IMR-90 (cell line): ENCODE measurements at regions not wholly inside any gene's neighbourhood (a gene's known extent, or its start where the extent isn't known, plus 50 kb on each side); places are given as distances from the start of the nearest gene placed in this dataset.

Experiments used
- ATAC-seq: fragments of 200-7000 bp; cut with Tn5 transposase; 2 replicates; pipeline ENCODE4 v1.9.1; 2020; ENCODE audit warnings: low read depth, mild to moderate bottlenecking, moderate library complexity
- BruUV-seq: library from RNA; stranded (reverse); fragments of 400-500 nt; replicated peaks from 2 replicates; lab custom pipeline; 2021; lab: Mats Ljungman, UMichigan
- CTCF ChIA-PET: fragments of 300-600 bp; formaldehyde crosslinking; extraction: SDS; loops from one replicate; lab custom pipeline; 2021; ENCODE audit warnings: antibody characterized with exemption; lab: Yijun Ruan, JAX
- POLR2A ChIA-PET: fragments of 300-600 bp; sonication (Branson Sonifier 250); formaldehyde crosslinking; loops from one replicate; lab custom pipeline; 2022; ENCODE audit warnings: antibody characterized with exemption; ENCODE audit not compliant: unreplicated experiment; lab: Charles Lee
- DNase-seq: peaks from one replicate; pipeline ENCODE4 v3.0.0; 2013
- H2AFZ ChIP-seq: replicated peaks from 2 replicates; pipeline ENCODE3; 2013; ENCODE audit warnings: low read length, mild to moderate bottlenecking; ENCODE audit not compliant: poor library complexity
- H2AK5ac ChIP-seq: 2 replicates; pipeline ENCODE4 v1.6.1; 2013; ENCODE audit warnings: low read depth, low read length, inconsistent platforms
- H2AK9ac ChIP-seq: replicated peaks from 2 replicates; pipeline ENCODE3; 2013; ENCODE audit warnings: mild to moderate bottlenecking, low read depth, low read length, moderate library complexity; ENCODE audit not compliant: poor library complexity
- H2BK120ac ChIP-seq: 2 replicates; pipeline ENCODE4 v1.6.1; 2013; ENCODE audit warnings: low read depth, low read length, inconsistent platforms
- H2BK15ac ChIP-seq: 3 replicates; pipeline ENCODE4 v1.6.1; 2013; ENCODE audit warnings: low read depth, low read length, inconsistent platforms
- H2BK20ac ChIP-seq: 2 replicates; pipeline ENCODE4 v1.6.1; 2013; ENCODE audit warnings: low read depth, mild to moderate bottlenecking, inconsistent platforms, low read length, moderate library complexity
- H2BK5ac ChIP-seq: 2 replicates; pipeline ENCODE4 v1.6.1; 2013; ENCODE audit warnings: mild to moderate bottlenecking, low read depth, low read length, inconsistent platforms; ENCODE audit not compliant: poor library complexity, severe bottlenecking
- H3K14ac ChIP-seq: replicated peaks from 2 replicates; pipeline ENCODE4 v1.6.1; 2013; ENCODE audit warnings: low read depth, low read length, inconsistent platforms
- H3K18ac ChIP-seq: 2 replicates; pipeline ENCODE4 v1.6.1; 2013; ENCODE audit warnings: low read depth, low read length, control low read depth
- H3K23ac ChIP-seq: 2 replicates; pipeline ENCODE4 v1.6.1; 2013; ENCODE audit warnings: low read depth, low read length, inconsistent platforms
- H3K27ac ChIP-seq: 2 replicates; pipeline ENCODE4 v1.5.1; 2013; ENCODE audit warnings: mild to moderate bottlenecking, control low read depth, low read length; ENCODE audit not compliant: insufficient read depth
- H3K27me3 ChIP-seq: 2 replicates; pipeline ENCODE4 v1.6.1; 2013; ENCODE audit warnings: low read length; ENCODE audit not compliant: control insufficient read depth, insufficient read depth
- H3K36me3 ChIP-seq: 2 replicates; pipeline ENCODE4 v1.6.1; 2013; ENCODE audit warnings: low read length, mixed read lengths; ENCODE audit not compliant: control insufficient read depth, insufficient read depth
- H3K4ac ChIP-seq: 2 replicates; pipeline ENCODE4 v1.6.1; 2013; ENCODE audit warnings: low read depth, low read length, inconsistent platforms
- H3K4me1 ChIP-seq: 2 replicates; pipeline ENCODE4 v1.6.1; 2013; ENCODE audit warnings: low read length, mixed read lengths; ENCODE audit not compliant: control insufficient read depth, insufficient read depth
- H3K4me2 ChIP-seq: 2 replicates; pipeline ENCODE4 v1.6.1; 2013; ENCODE audit warnings: low read depth, mild to moderate bottlenecking, control low read depth, low read length, moderate library complexity
- H3K4me3 ChIP-seq: 2 replicates; pipeline ENCODE4 v1.5.1; 2013; ENCODE audit warnings: low read depth, mild to moderate bottlenecking, control low read depth, low read length, moderate library complexity; ENCODE audit not compliant: insufficient read depth
- H3K56ac ChIP-seq: 2 replicates; pipeline ENCODE4 v1.6.1; 2013; ENCODE audit warnings: low read length, inconsistent platforms; ENCODE audit not compliant: insufficient read depth; ENCODE audit errors: extremely low read depth
- H3K79me1 ChIP-seq, 2 experiments: 2 replicates each; pipeline ENCODE4 v1.6.1; 2013; ENCODE audit warnings: low read length in 2 of 2, inconsistent platforms in 1 of 2, low read depth in 1 of 2
- H3K9ac ChIP-seq: 2 replicates; pipeline ENCODE4 v1.6.1; 2013; ENCODE audit warnings: low read depth, low read length, control low read depth
- H3K9me1 ChIP-seq: 2 replicates; pipeline ENCODE4 v1.6.1; 2013; ENCODE audit warnings: low read length, inconsistent platforms; ENCODE audit not compliant: insufficient read depth
- H3K9me3 ChIP-seq: 2 replicates; pipeline ENCODE4 v1.6.1; 2013; ENCODE audit warnings: low read length; ENCODE audit not compliant: control insufficient read depth, insufficient read depth
- H4K20me1 ChIP-seq: 2 replicates; pipeline ENCODE4 v1.6.1; 2013; ENCODE audit warnings: low read length, inconsistent platforms; ENCODE audit not compliant: insufficient read depth
- H4K5ac ChIP-seq: 2 replicates; pipeline ENCODE4 v1.6.1; 2013; ENCODE audit warnings: mild to moderate bottlenecking, low read depth, low read length, control low read depth
- H4K8ac ChIP-seq, 2 experiments: 2 replicates each; pipeline ENCODE4 v1.6.1; 2013; ENCODE audit warnings: low read depth in 2 of 2, low read length in 2 of 2, control low read depth in 1 of 2, inconsistent platforms in 1 of 2
- H4K91ac ChIP-seq: 2 replicates; pipeline ENCODE4 v1.6.1; 2013; ENCODE audit warnings: low read depth, low read length, inconsistent platforms; ENCODE audit not compliant: insufficient read depth
- FOS ChIP-seq: fragments of 150-350 bp; IDR thresholded peaks from 2 replicates; pipeline ENCODE4 v1.6.1; 2016; ENCODE audit warnings: low read depth, low read length
- NFE2L2 ChIP-seq: fragments of 150-350 bp; IDR thresholded peaks from 2 replicates; pipeline ENCODE4 v1.6.1; 2016; ENCODE audit warnings: low read depth, mild to moderate bottlenecking, low read length
- RFX5 ChIP-seq: IDR thresholded peaks from 2 replicates; pipeline ENCODE4 v1.8.0; 2012; ENCODE audit warnings: low read depth, mild to moderate bottlenecking, low read length, moderate library complexity
- SMC3 ChIP-seq: fragments of 150-350 bp; IDR thresholded peaks from 2 replicates; pipeline ENCODE4 v1.6.1; 2016; ENCODE audit warnings: low read depth, mild to moderate bottlenecking, antibody characterized with exemption, low read length, moderate library complexity
- WGBS, 2 experiments: methylation state at CpG; one replicate each; pipeline versions ENCODE4 v1.1.5 to v1.1.7; 2013; ENCODE audit warnings: missing lambda C conversion rate in 2 of 2; ENCODE audit not compliant: insufficient read length in 1 of 2; ENCODE audit errors: extremely low coverage in 2 of 2; 5-methylcytosine and 5-hydroxymethylcytosine counted together
- dilution Hi-C: fragments of 300-500 bp; cut with HindIII; formaldehyde crosslinking; loops from one replicate; pipeline ENCODE4 v1.14.3; 2018; ENCODE audit warnings: low sequenced_read_pairs; ENCODE audit not compliant: unreplicated experiment
- in situ Hi-C: fragments of 300-500 bp; cut with MboI; formaldehyde crosslinking; loops from 3 replicates; pipeline ENCODE4 v1.14.3; 2019; ENCODE audit warnings: low sequenced_read_pairs, inconsistent platforms, mixed read lengths
- intact Hi-C: fragments of 100-400 bp; cut with micrococcal nuclease; formaldehyde crosslinking; loops from 2 replicates; pipeline ENCODE4 v1.10.0; 2022

- H3K4me1 ChIP-seq = no peaks in the 10 kb centered on the region
- H2AK9ac ChIP-seq = no peak overlapping the region
- H4K5ac ChIP-seq = no peak overlapping the region
- no peak overlapping the region for H4K8ac ChIP-seq
- H3K4ac ChIP-seq = no peak overlapping the region
- no peak overlapping the region for H3K4me2 ChIP-seq
- H3K4me3 ChIP-seq = no peak overlapping the region
- H2AK5ac ChIP-seq = no peak overlapping the region
- no peaks in the 10 kb centered on the region for H3K9me1 ChIP-seq
- H4K91ac ChIP-seq = no peak overlapping the region
- H2BK120ac ChIP-seq = no peak overlapping the region
- H3K9me3 ChIP-seq = no peaks in the 10 kb centered on the region
- intact Hi-C loops = no loop called here
- dilution Hi-C loops = no loop called here
- TF ChIP-seq SMC3 (no peak), RFX5 (no peak), NFE2L2 (no peak), FOS (no peak)
- H2AFZ ChIP-seq = no peak overlapping the region
- no peak overlapping the region for H3K14ac ChIP-seq
- DNase-seq = no peak
- BruUV-seq = no TSS peak
- ATAC-seq = no peak
- no peaks in the 10 kb centered on the region for H3K36me3 ChIP-seq
- in situ Hi-C loops = no loop called here
- WGBS, 2 experiments = no CpG with 5 or more reads among the region's 16 CpGs
- H3K23ac ChIP-seq = no peak overlapping the region
- H2BK5ac ChIP-seq = no peak overlapping the region
- CTCF ChIA-PET = no interaction called here
- no peaks in the 10 kb centered on the region for H3K27me3 ChIP-seq
- H3K27ac ChIP-seq = no peak overlapping the region
- no peak overlapping the region for H2BK15ac ChIP-seq
- POLR2A ChIA-PET = no interaction called here
- no peaks in the 10 kb centered on the region for H4K20me1 ChIP-seq
- no peak overlapping the region for H3K9ac ChIP-seq
- no peak overlapping the region for H3K18ac ChIP-seq
- H3K79me1 ChIP-seq = no peaks in the 10 kb centered on the region
- H3K56ac ChIP-seq = no peak overlapping the region
- no peak overlapping the region for H2BK20ac ChIP-seq
Observed at GRCh38 chr2:129816813-129817574, 162.5 kb upstream of the RAB6C start.
